ENCODE measurements at regions not wholly inside any gene's neighbourhood (a gene's known extent, or its start where the extent isn't known, plus 50 kb on each side); places are given as distances from the start of the nearest gene placed in this dataset.

- TF ChIP-seq TAF1 (conservative IDR thresholded peaks at IDR 0.05): no peak
- TF ChIP-seq RXRA (IDR thresholded peaks at IDR 0.05): no peak
- no peak for TF ChIP-seq CTCF (IDR thresholded peaks at IDR 0.05; ENCODE audit: low read depth, low read length, missing input control)
- TF ChIP-seq MAX (IDR thresholded peaks at IDR 0.05): no peak
- TF ChIP-seq HNF4G (IDR thresholded peaks at IDR 0.05): no peak
- no peak for TF ChIP-seq HNF4A (conservative IDR thresholded peaks at IDR 0.05)
- no peak for TF ChIP-seq ATF3 (IDR thresholded peaks at IDR 0.05)
- TF ChIP-seq NR2F2 (IDR thresholded peaks at IDR 0.05): no peak
- TF ChIP-seq YY1 (IDR thresholded peaks at IDR 0.05): no peak
- no peak for TF ChIP-seq SP1 (IDR thresholded peaks at IDR 0.05)
- no peak for TF ChIP-seq FOXA1 (IDR thresholded peaks at IDR 0.05)
- TF ChIP-seq REST (IDR thresholded peaks at IDR 0.05): no peak
- no peak for TF ChIP-seq ZBTB33 (IDR thresholded peaks at IDR 0.05)
Observed at GRCh38 chr5:82971901-82972300, 105.3 kb downstream of the TMEM167A start.
